ENCODE measurements at regions not wholly inside any gene's neighbourhood (a gene's known extent, or its start where the extent isn't known, plus 50 kb on each side); places are given as distances from the start of the nearest gene placed in this dataset.

DNA sequence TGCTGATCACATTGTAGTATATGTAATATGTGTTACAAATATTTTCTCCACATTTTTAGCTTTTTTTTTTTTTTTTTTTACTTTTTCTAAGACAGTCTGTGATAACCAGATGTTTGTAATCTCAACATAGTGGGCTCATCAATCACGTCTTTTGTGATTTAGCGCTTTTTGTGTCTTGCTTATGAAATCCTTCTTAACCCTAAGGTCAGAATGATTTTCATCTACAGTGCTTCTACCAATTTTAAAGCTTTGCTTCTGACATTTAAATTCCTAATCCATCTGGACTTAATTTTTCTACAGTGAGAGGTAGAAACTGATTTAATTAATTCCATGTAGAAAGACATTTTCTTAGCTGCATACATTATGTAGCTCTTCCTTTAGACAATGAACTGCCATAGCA is 626.4 kb downstream of the TNS3 start:
- DNase-seq (ENCODE audit: low read depth, low spot score) (no peak), ATAC-seq (no peak), FAIRE-seq (no peak)
- no peak overlapping the region for H3K9ac ChIP-seq (ENCODE audit: control insufficient read depth, insufficient read depth, low read length)
- H3K36me3 ChIP-seq (ENCODE audit: control insufficient read depth in 2 of 2, insufficient read depth in 2 of 2, low read length in 1 of 2) = no peaks in the 10 kb centered on the region
- H4K20me1 ChIP-seq (ENCODE audit: control insufficient read depth, insufficient read depth) = no peaks in the 10 kb centered on the region
- no peaks in the 10 kb centered on the region for H3K9me3 ChIP-seq (replicated peaks; ENCODE audit: control insufficient read depth, insufficient read depth, low read length)
- no peak for TF ChIP-seq ATF2 (IDR thresholded peaks at IDR 0.05; ENCODE audit: low read length)
- no peak for TF ChIP-seq ZBTB33 (IDR thresholded peaks at IDR 0.05)
- TF ChIP-seq MEF2B (IDR thresholded peaks at IDR 0.05; ENCODE audit: partially characterized antibody, poor library complexity, severe bottlenecking) = no peak
- TF ChIP-seq SP1 (IDR thresholded peaks at IDR 0.05; ENCODE audit: low read depth, low read length) = no peak
- TF ChIP-seq SIX5 (IDR thresholded peaks at IDR 0.05; ENCODE audit: low read depth, low read length, severe bottlenecking) = no peak
- TF ChIP-seq BCL3 (IDR thresholded peaks at IDR 0.05; ENCODE audit: borderline replicate concordance, insufficient read depth, low read depth, low read length, poor library complexity, severe bottlenecking) = no peak
- no peak for TF ChIP-seq MYC (IDR thresholded peaks at IDR 0.05; ENCODE audit: insufficient read depth, insufficient read length, insufficient replicate concordance, low read length, severe bottlenecking)
- TF ChIP-seq, protein P1, sequence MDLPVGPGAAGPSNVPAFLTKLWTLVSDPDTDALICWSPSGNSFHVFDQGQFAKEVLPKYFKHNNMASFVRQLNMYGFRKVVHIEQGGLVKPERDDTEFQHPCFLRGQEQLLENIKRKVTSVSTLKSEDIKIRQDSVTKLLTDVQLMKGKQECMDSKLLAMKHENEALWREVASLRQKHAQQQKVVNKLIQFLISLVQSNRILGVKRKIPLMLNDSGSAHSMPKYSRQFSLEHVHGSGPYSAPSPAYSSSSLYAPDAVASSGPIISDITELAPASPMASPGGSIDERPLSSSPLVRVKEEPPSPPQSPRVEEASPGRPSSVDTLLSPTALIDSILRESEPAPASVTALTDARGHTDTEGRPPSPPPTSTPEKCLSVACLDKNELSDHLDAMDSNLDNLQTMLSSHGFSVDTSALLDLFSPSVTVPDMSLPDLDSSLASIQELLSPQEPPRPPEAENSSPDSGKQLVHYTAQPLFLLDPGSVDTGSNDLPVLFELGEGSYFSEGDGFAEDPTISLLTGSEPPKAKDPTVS (IDR thresholded peaks at IDR 0.05; ENCODE audit: low read depth, low read length) = no peak
- no peak for TF ChIP-seq ASH2L (IDR thresholded peaks at IDR 0.05; ENCODE audit: borderline replicate concordance, low read depth)
- no TSS peak for BruUV-seq (replicated peaks)
- POLR2A ChIA-PET = no interaction called here
- RAD21 ChIA-PET (ENCODE audit: unreplicated experiment) = interaction anchor here (0.8 to 1.0 kb wide), 2 partner anchors 13 to 76 kb away, joined by 3 to 5 read pairs; no protein-coding TSS in a partner anchor
- H3K27ac ChIP-seq (ENCODE audit: control insufficient read depth, insufficient read depth) = no peak overlapping the region
- H3K79me2 ChIP-seq (ENCODE audit: control insufficient read depth, insufficient read depth, low read length) = no peaks in the 10 kb centered on the region
- intact Hi-C loops (cut with micrococcal nuclease; ENCODE audit: unreplicated experiment) = no loop called here
- SMC1A ChIA-PET (ENCODE audit: uncharacterized antibody, unreplicated experiment) = interaction anchor here (1.5 kb wide), 1 partner anchor 22 kb away, joined by 5 read pairs; no protein-coding TSS in a partner anchor
- no peaks in the 10 kb centered on the region for H3K27me3 ChIP-seq (replicated peaks in 1 of 2; ENCODE audit: control insufficient read depth in 2 of 2, insufficient read depth in 2 of 2, low read length in 1 of 2)
- H3K4me1 ChIP-seq (ENCODE audit: control insufficient read depth, insufficient read depth, low read length) = no peaks in the 10 kb centered on the region
- CTCF ChIA-PET = interaction anchor here (0.5 to 1.3 kb wide), 2 partner anchors 12 to 245 kb away, joined by 3 read pairs; no protein-coding TSS in a partner anchor
- no peak overlapping the region for H3K4me3 ChIP-seq
- H2AFZ ChIP-seq (ENCODE audit: control insufficient read depth, low read depth, low read length) = no peak overlapping the region
- no peak overlapping the region for H3K4me2 ChIP-seq (ENCODE audit: control insufficient read depth, insufficient read depth)
- WGBS (ENCODE audit: insufficient coverage, insufficient replicate concordance, low lambda C conversion rate, missing lambda C conversion rate) = 44% methylated on average over 2 of the region's 2 CpGs
- in situ Hi-C loops (cut with MboI) = no loop called here
